ENCODE measurements at regions not wholly inside any gene's neighbourhood (a gene's known extent, or its start where the extent isn't known, plus 50 kb on each side); places are given as distances from the start of the nearest gene placed in this dataset.

- CTCF ChIA-PET: no interaction called here
These were observed 1672.3 kb downstream of the ARAP2 start for GRCh38 chr4:34572026-34572425.

GRCh38 chr4:34615315-34615714 is 1629.0 kb downstream of the ARAP2 start:
- Histone ChIP-seq H2AFZ (ENCODE audit: low read depth, low read length, poor library complexity, severe bottlenecking) (no peak overlapping the region), H3K9me3 (ENCODE audit: control insufficient read depth in 1 of 2, insufficient read depth in 1 of 2, low read depth in 1 of 2, low read length in 2 of 2) (no peaks in the 10 kb centered on the region), H3K4me3 (replicated peaks in 1 of 2; ENCODE audit: low read depth in 1 of 2, low read length in 2 of 2) (no peak overlapping the region), H3K27ac (ENCODE audit: low read depth, low read length) (no peak overlapping the region), H3K9me2 (ENCODE audit: insufficient read depth) (no peaks in the 10 kb centered on the region; the same call in 1 of the 2 replicates), H3K79me2 (ENCODE audit: insufficient read depth, low read length) (no peaks in the 10 kb centered on the region), H3K36me3 (ENCODE audit: control insufficient read depth in 1 of 2, insufficient read depth in 2 of 2, low read length in 2 of 2) (no peaks in the 10 kb centered on the region), H3K4me1 (ENCODE audit: control insufficient read depth in 1 of 2, insufficient read depth in 2 of 2, low read length in 2 of 2) (no peaks in the 10 kb centered on the region), H3K4me2 (ENCODE audit: low read length) (no peak overlapping the region), H4K20me1 (ENCODE audit: insufficient read depth) (no peaks in the 10 kb centered on the region), H3K9ac (ENCODE audit: low read length) (no peak overlapping the region), H3K27me3 (ENCODE audit: insufficient read depth, low read length) (no peaks in the 10 kb centered on the region)
- BruUV-seq (replicated peaks): no TSS peak
- DNase-seq (ENCODE audit: low read depth, low spot score) (no peak), ATAC-seq (no peak)
- intact Hi-C loops (cut with micrococcal nuclease): no loop called here
- TF ChIP-seq ZFX (IDR thresholded peaks at IDR 0.05) (no peak), YY1 (IDR thresholded peaks at IDR 0.05; ENCODE audit: extremely low read depth, insufficient replicate concordance, low read depth, low read length) (no peak), ZNF274 (IDR thresholded peaks at IDR 0.05; ENCODE audit: low read depth, low read length) (no peak), EGR1 (IDR thresholded peaks at IDR 0.05; ENCODE audit: low read depth) (no peak)
- TF ChIP-seq, protein P1, sequence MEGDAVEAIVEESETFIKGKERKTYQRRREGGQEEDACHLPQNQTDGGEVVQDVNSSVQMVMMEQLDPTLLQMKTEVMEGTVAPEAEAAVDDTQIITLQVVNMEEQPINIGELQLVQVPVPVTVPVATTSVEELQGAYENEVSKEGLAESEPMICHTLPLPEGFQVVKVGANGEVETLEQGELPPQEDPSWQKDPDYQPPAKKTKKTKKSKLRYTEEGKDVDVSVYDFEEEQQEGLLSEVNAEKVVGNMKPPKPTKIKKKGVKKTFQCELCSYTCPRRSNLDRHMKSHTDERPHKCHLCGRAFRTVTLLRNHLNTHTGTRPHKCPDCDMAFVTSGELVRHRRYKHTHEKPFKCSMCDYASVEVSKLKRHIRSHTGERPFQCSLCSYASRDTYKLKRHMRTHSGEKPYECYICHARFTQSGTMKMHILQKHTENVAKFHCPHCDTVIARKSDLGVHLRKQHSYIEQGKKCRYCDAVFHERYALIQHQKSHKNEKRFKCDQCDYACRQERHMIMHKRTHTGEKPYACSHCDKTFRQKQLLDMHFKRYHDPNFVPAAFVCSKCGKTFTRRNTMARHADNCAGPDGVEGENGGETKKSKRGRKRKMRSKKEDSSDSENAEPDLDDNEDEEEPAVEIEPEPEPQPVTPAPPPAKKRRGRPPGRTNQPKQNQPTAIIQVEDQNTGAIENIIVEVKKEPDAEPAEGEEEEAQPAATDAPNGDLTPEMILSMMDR (IDR thresholded peaks at IDR 0.05 in 2 of 3, conservative IDR thresholded peaks at IDR 0.05 in 1 of 3; ENCODE audit: borderline replicate concordance in 1 of 3, insufficient read depth in 1 of 3, low read depth in 2 of 3, low read length in 2 of 3): no peak
- TF ChIP-seq, protein P2, sequence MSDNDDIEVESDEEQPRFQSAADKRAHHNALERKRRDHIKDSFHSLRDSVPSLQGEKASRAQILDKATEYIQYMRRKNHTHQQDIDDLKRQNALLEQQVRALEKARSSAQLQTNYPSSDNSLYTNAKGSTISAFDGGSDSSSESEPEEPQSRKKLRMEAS (IDR thresholded peaks at IDR 0.05): no peak
- ChIA-PET POLR2A (no interaction called here), CTCF (no interaction called here), RAD21 (ENCODE audit: low non-redundant PET in 1 of 2, low total read pairs in 2 of 2, uncharacterized antibody in 2 of 2, unreplicated experiment in 2 of 2) (no interaction called here)

More at GRCh38 chr4:34572026-34572425, 1672.3 kb downstream of the ARAP2 start:
- no peaks in the 10 kb centered on the region; the same call in 1 of the 2 replicates for H4K20me1 ChIP-seq (ENCODE audit: insufficient read depth)
- H3K27me3 ChIP-seq (ENCODE audit: insufficient read depth, low read length): no peaks in the 10 kb centered on the region
- ChIA-PET POLR2A (no interaction called here), RAD21 (ENCODE audit: low non-redundant PET in 1 of 2, low total read pairs in 2 of 2, uncharacterized antibody in 2 of 2, unreplicated experiment in 2 of 2) (no interaction called here)
- H3K36me3 ChIP-seq (ENCODE audit: control insufficient read depth in 1 of 2, insufficient read depth in 2 of 2, low read length in 2 of 2): no peaks in the 10 kb centered on the region
- no peaks in the 10 kb centered on the region for H3K4me1 ChIP-seq (ENCODE audit: control insufficient read depth in 1 of 2, insufficient read depth in 2 of 2, low read length in 2 of 2)
- no peak for DNase-seq (ENCODE audit: low read depth, low spot score)
- no peaks in the 10 kb centered on the region for H3K79me2 ChIP-seq (ENCODE audit: insufficient read depth, low read length)
- no peak for ATAC-seq
- H3K4me3 ChIP-seq (replicated peaks in 1 of 2; ENCODE audit: low read depth in 1 of 2, low read length in 2 of 2): no peak overlapping the region
- no peak overlapping the region for H3K4me2 ChIP-seq (ENCODE audit: low read length)
- TF ChIP-seq CBX3 (IDR thresholded peaks at IDR 0.05; ENCODE audit: low read depth): no peak
- TF ChIP-seq POLR2AphosphoS5 (IDR thresholded peaks at IDR 0.05; ENCODE audit: low read depth, low read length): no peak
- no peak for TF ChIP-seq ZFX (IDR thresholded peaks at IDR 0.05)
- TF ChIP-seq TCF7L2 (IDR thresholded peaks at IDR 0.05; ENCODE audit: borderline replicate concordance, extremely low read depth, insufficient read depth, insufficient read length): no peak
- TF ChIP-seq, protein P3, sequence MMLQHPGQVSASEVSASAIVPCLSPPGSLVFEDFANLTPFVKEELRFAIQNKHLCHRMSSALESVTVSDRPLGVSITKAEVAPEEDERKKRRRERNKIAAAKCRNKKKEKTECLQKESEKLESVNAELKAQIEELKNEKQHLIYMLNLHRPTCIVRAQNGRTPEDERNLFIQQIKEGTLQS (IDR thresholded peaks at IDR 0.05): no peak
- no peak for TF ChIP-seq EZH2 (IDR thresholded peaks at IDR 0.05)
- TF ChIP-seq EZH2phosphoT487 (IDR thresholded peaks at IDR 0.05; ENCODE audit: borderline replicate concordance): no peak
- TF ChIP-seq RAD21 (IDR thresholded peaks at IDR 0.05; ENCODE audit: low read depth): no peak
- TF ChIP-seq, protein P1 (IDR thresholded peaks at IDR 0.05 in 2 of 3, conservative IDR thresholded peaks at IDR 0.05 in 1 of 3; ENCODE audit: borderline replicate concordance in 1 of 3, insufficient read depth in 1 of 3, low read depth in 2 of 3, low read length in 2 of 3): no peak
- TF ChIP-seq CEBPB (IDR thresholded peaks at IDR 0.05; ENCODE audit: low read depth): no peak
- no peak overlapping the region for H3K27ac ChIP-seq (ENCODE audit: low read depth, low read length)
- H3K9me2 ChIP-seq (ENCODE audit: insufficient read depth): no peaks in the 10 kb centered on the region
- H3K9ac ChIP-seq (ENCODE audit: low read length): no peak overlapping the region
- intact Hi-C loops (cut with micrococcal nuclease): no loop called here
- BruUV-seq (replicated peaks): no TSS peak
- H3K9me3 ChIP-seq (ENCODE audit: control insufficient read depth in 1 of 2, insufficient read depth in 1 of 2, low read depth in 1 of 2, low read length in 2 of 2): no peaks in the 10 kb centered on the region
- H2AFZ ChIP-seq (ENCODE audit: low read depth, low read length, poor library complexity, severe bottlenecking): no peak overlapping the region

Measured in HCT116 (cell line).